ENCODE measurements at regions not wholly inside any gene's neighbourhood (a gene's known extent, or its start where the extent isn't known, plus 50 kb on each side); places are given as distances from the start of the nearest gene placed in this dataset.
"Not testable (repeated sequence)": the region's sequence is repeated elsewhere in the genome, so short reads cannot be mapped to it uniquely, and the experiment has no call there.

- DNase-seq = no peak
These were observed 70.4 kb downstream of the TDRD15 start for GRCh38 chr2:21194147-21194546.

- DNase-seq = peak; percentile 62
These were observed 71.1 kb downstream of the TDRD15 start for GRCh38 chr2:21194858-21195271.

- no peak for DNase-seq
These were observed 71.6 kb downstream of the TDRD15 start for GRCh38 chr2:21195326-21195725.

GRCh38 chr2:21198637-21199036 is 74.9 kb downstream of the TDRD15 start:
- DNase-seq = no peak

- no peak for DNase-seq
These were observed 80.2 kb downstream of the TDRD15 start for GRCh38 chr2:21203976-21204375.

- DNase-seq = not testable (repeated sequence)
These were observed 90.3 kb downstream of the TDRD15 start for GRCh38 chr2:21214085-21214484.

- no peak for DNase-seq
These were observed 93.7 kb downstream of the TDRD15 start for GRCh38 chr2:21217442-21217841.

- DNase-seq = no peak
These were observed 97.2 kb downstream of the TDRD15 start for GRCh38 chr2:21220930-21221329.

- no peak for DNase-seq
These were observed 99.8 kb downstream of the TDRD15 start for GRCh38 chr2:21223618-21224017.

- DNase-seq = no peak
These were observed 104.5 kb downstream of the TDRD15 start for GRCh38 chr2:21228041-21228895.

- no peak for DNase-seq
These were observed 105.5 kb downstream of the TDRD15 start for GRCh38 chr2:21229302-21229701.

GRCh38 chr2:21230140-21230539 is 106.4 kb downstream of the TDRD15 start:
- DNase-seq = no peak

- DNase-seq = no peak
These were observed 108.2 kb downstream of the TDRD15 start for GRCh38 chr2:21231985-21232384.

GRCh38 chr2:21233194-21233593 is 109.4 kb downstream of the TDRD15 start:
- DNase-seq = no peak

GRCh38 chr2:21234001-21234400 is 110.2 kb downstream of the TDRD15 start:
- DNase-seq = no peak

- no peak for DNase-seq
These were observed 110.8 kb downstream of the TDRD15 start for GRCh38 chr2:21234464-21235120.

GRCh38 chr2:21239749-21240148 is 116.0 kb downstream of the TDRD15 start:
- not testable (repeated sequence) for DNase-seq

GRCh38 chr2:21244161-21244560 is 120.4 kb downstream of the TDRD15 start:
- DNase-seq = no peak

- DNase-seq = no peak
These were observed 121.8 kb downstream of the TDRD15 start for GRCh38 chr2:21245565-21245964.

- no peak for DNase-seq
These were observed 125.6 kb downstream of the TDRD15 start for GRCh38 chr2:21249367-21249766.

- DNase-seq = no peak
These were observed 126.9 kb downstream of the TDRD15 start for GRCh38 chr2:21250673-21251072.

GRCh38 chr2:21251216-21251980 is 127.6 kb downstream of the TDRD15 start:
- DNase-seq = no peak

- DNase-seq = no peak
These were observed 129.7 kb downstream of the TDRD15 start for GRCh38 chr2:21253311-21254027.
